Endothelial cell of umbilical vein (primary cell): ENCODE measurements at regions not wholly inside any gene's neighbourhood (a gene's known extent, or its start where the extent isn't known, plus 50 kb on each side); places are given as distances from the start of the nearest gene placed in this dataset.

Experiments used
- BruUV-seq: library from RNA; stranded (reverse); fragments of 400-500 nt; replicated peaks from 2 replicates; lab custom pipeline; 2021; lab: Mats Ljungman, UMichigan
- CTCF ChIA-PET: fragments of 300-600, 350-600 bp; sonication (Branson Sonifier 250); formaldehyde crosslinking; loops from one replicate; lab custom pipeline; 2021; ENCODE audit warnings: antibody characterized with exemption, inconsistent platforms; lab: Charles Lee
- POLR2A ChIA-PET: fragments of 300-600, 350-600 bp; sonication (Branson Sonifier 250); formaldehyde crosslinking; loops from one replicate; lab custom pipeline; 2021; ENCODE audit warnings: antibody characterized with exemption, inconsistent platforms; lab: Charles Lee
- DNase-seq: peaks from one replicate; pipeline ENCODE4 v3.0.0-alpha.2; 2011; ENCODE audit warnings: low read depth, low spot score
- FAIRE-seq: peaks from 2 replicates; lab custom pipeline; 2011; peaks lifted over from hg19 to GRCh38; lab: Jason Lieb, UNC
- H2AFZ ChIP-seq: 2 replicates; pipeline ENCODE4 v1.6.0; 2012; ENCODE audit warnings: low read depth, low read length, control low read depth, inconsistent platforms
- H3K27ac ChIP-seq: 2 replicates; pipeline ENCODE4 v1.5.1; 2011; ENCODE audit warnings: low read depth, mild to moderate bottlenecking, control low read depth, low read length, moderate library complexity; ENCODE audit not compliant: insufficient read depth
- H3K27me3 ChIP-seq, 2 experiments: 2 replicates each; pipeline versions ENCODE4 v1.6.0 to v1.6.1; 2011; ENCODE audit warnings: low read length in 2 of 2, mixed read lengths in 1 of 2; ENCODE audit not compliant: control insufficient read depth in 2 of 2, insufficient read depth in 2 of 2
- H3K36me3 ChIP-seq, 2 experiments: 2 replicates in 1 of 2; 3 replicates in 1 of 2; pipeline ENCODE4 v1.5.1; 2011; ENCODE audit warnings: low read length in 2 of 2, mild to moderate bottlenecking in 1 of 2, moderate library complexity in 1 of 2; ENCODE audit not compliant: control insufficient read depth in 2 of 2, insufficient read depth in 2 of 2; ENCODE audit errors: extremely low read depth in 1 of 2
- H3K4me1 ChIP-seq: 3 replicates; pipeline ENCODE4 v1.5.1; 2011; ENCODE audit warnings: mild to moderate bottlenecking, low read length; ENCODE audit not compliant: control insufficient read depth, insufficient read depth; ENCODE audit errors: extremely low read depth
- H3K4me2 ChIP-seq: 2 replicates; pipeline ENCODE4 v1.6.1; 2011; ENCODE audit warnings: low read length, control low read depth, mixed read lengths; ENCODE audit not compliant: insufficient read depth
- H3K4me3 ChIP-seq, 3 experiments: fragments of 200-600 bp in 1 of 3; sonication (generic), shearing (Covaris generic) in 1 of 3; replicated peaks in 1 of 3; 2 replicates each; pipeline ENCODE4 v1.5.1; 2011 to 2016; ENCODE audit warnings: control low read depth in 3 of 3, low read length in 3 of 3, mild to moderate bottlenecking in 2 of 3, inconsistent platforms in 1 of 3, low read depth in 1 of 3, moderate library complexity in 1 of 3; ENCODE audit not compliant: insufficient read depth in 1 of 3
- H3K79me2 ChIP-seq: 2 replicates; pipeline ENCODE4 v1.6.0; 2012; ENCODE audit warnings: low read length, inconsistent platforms; ENCODE audit not compliant: control insufficient read depth, insufficient read depth
- H3K9ac ChIP-seq: replicated peaks from 2 replicates; pipeline ENCODE3; 2011; ENCODE audit warnings: low read length, control low read depth; ENCODE audit not compliant: insufficient read depth; ENCODE audit errors: extremely low read depth
- H3K9me1 ChIP-seq: replicated peaks from 3 replicates; pipeline ENCODE4 v1.6.0; 2011; ENCODE audit warnings: mild to moderate bottlenecking, low read length; ENCODE audit not compliant: control insufficient read depth, insufficient read depth; ENCODE audit errors: extremely low read depth
- H3K9me3 ChIP-seq: replicated peaks from 2 replicates; pipeline ENCODE4 v1.5.1; 2012; ENCODE audit warnings: low read length, inconsistent platforms; ENCODE audit not compliant: control insufficient read depth, insufficient read depth
- H4K20me1 ChIP-seq: replicated peaks from 2 replicates; pipeline ENCODE3; 2011; ENCODE audit warnings: mild to moderate bottlenecking, low read length; ENCODE audit not compliant: control insufficient read depth, insufficient read depth; ENCODE audit errors: extremely low read depth
- CTCF ChIP-seq, 2 donors: IDR thresholded peaks; 1 replicate in 1 of 2; 2 replicates in 1 of 2; pipeline ENCODE4 v1.5.1; 2011; ENCODE audit warnings: low read length in 2 of 2, mild to moderate bottlenecking in 2 of 2, moderate library complexity in 2 of 2, control low read depth in 1 of 2, inconsistent platforms in 1 of 2, low read depth in 1 of 2; ENCODE audit not compliant: insufficient read depth in 1 of 2; ENCODE audit errors: extremely low read depth in 1 of 2
- FOS ChIP-seq: IDR thresholded peaks from 2 replicates; pipeline ENCODE4 v1.6.1; 2011; ENCODE audit warnings: mild to moderate bottlenecking, low read length, moderate library complexity, borderline replicate concordance; ENCODE audit not compliant: insufficient read depth
- GATA2 ChIP-seq: IDR thresholded peaks from 2 replicates; pipeline ENCODE4 v1.7.0; 2011; ENCODE audit warnings: low read depth, mild to moderate bottlenecking, moderate library complexity, mixed read lengths, low read length; ENCODE audit not compliant: insufficient read length, insufficient read depth
- MAX ChIP-seq: IDR thresholded peaks from 2 replicates; pipeline ENCODE4 v1.6.1; 2011; ENCODE audit not compliant: insufficient read depth, insufficient read length
- POLR2A ChIP-seq: IDR thresholded peaks from 2 replicates; pipeline ENCODE4 v1.6.1; 2012; ENCODE audit warnings: low read depth, mild to moderate bottlenecking, control low read depth, low read length
- POLR2AphosphoS5 ChIP-seq: IDR thresholded peaks from 2 replicates; pipeline ENCODE4 v1.6.1; 2012; ENCODE audit warnings: low read depth, mild to moderate bottlenecking, control low read depth, low read length, moderate library complexity; ENCODE audit not compliant: insufficient read depth
- dilution Hi-C: fragments of 300-500 bp; cut with MboI; formaldehyde crosslinking; loops from one replicate; pipeline ENCODE4 v1.15.0; 2019; ENCODE audit warnings: low sequenced_read_pairs; ENCODE audit not compliant: extremely low pct_ligation_motif_present
- intact Hi-C: fragments of 100-400 bp; cut with micrococcal nuclease; formaldehyde crosslinking; loops from one replicate; pipeline ENCODE4 v1.10.0; 2022

- H3K36me3 ChIP-seq = no peaks in the 10 kb centered on the region
- dilution Hi-C loops = no loop called here
- H3K9me1 ChIP-seq = no peaks in the 10 kb centered on the region
- H3K27ac ChIP-seq = no peak overlapping the region
- no peak overlapping the region for H3K4me2 ChIP-seq
- no peak overlapping the region for H2AFZ ChIP-seq
- POLR2A ChIA-PET = no interaction called here
- no peaks in the 10 kb centered on the region for H3K4me1 ChIP-seq
- no peaks in the 10 kb centered on the region for H3K27me3 ChIP-seq
- FAIRE-seq = no peak
- H3K4me3 ChIP-seq = no peak overlapping the region
- H3K79me2 ChIP-seq = no peaks in the 10 kb centered on the region
- TF ChIP-seq POLR2AphosphoS5 (no peak), FOS (no peak), POLR2A (no peak), CTCF (IDR thresholded peaks at IDR 0.05; ENCODE audit: extremely low read depth in 1 of 2, insufficient read depth in 1 of 2, low read depth in 1 of 2, low read length in 2 of 2) (no peak), GATA2 (no peak)
- DNase-seq = no peak
- H4K20me1 ChIP-seq = no peaks in the 10 kb centered on the region
- no peaks in the 10 kb centered on the region for H3K9me3 ChIP-seq
- H3K9ac ChIP-seq = no peak overlapping the region
- intact Hi-C loops = no loop called here
- CTCF ChIA-PET = no interaction called here
- BruUV-seq = no TSS peak
These were observed 929.9 kb upstream of the MBL2 start for GRCh38 chr10:53702489-53702888.

- Histone ChIP-seq H3K9me3 (no peaks in the 10 kb centered on the region), H3K4me2 (no peak overlapping the region), H3K27ac (no peak overlapping the region), H3K36me3 (no peaks in the 10 kb centered on the region), H3K79me2 (no peaks in the 10 kb centered on the region), H3K4me1 (no peaks in the 10 kb centered on the region), H2AFZ (no peak overlapping the region), H3K4me3 (no peak overlapping the region), H4K20me1 (no peaks in the 10 kb centered on the region), H3K27me3 (no peaks in the 10 kb centered on the region), H3K9me1 (no peaks in the 10 kb centered on the region), H3K9ac (no peak overlapping the region)
- intact Hi-C loops (no loop called here), dilution Hi-C loops (no loop called here)
- ChIA-PET CTCF (no interaction called here), POLR2A (no interaction called here)
- DNase-seq = no peak
- TF ChIP-seq MAX (no peak), POLR2AphosphoS5 (no peak), POLR2A (no peak)
- FAIRE-seq = no peak
- no TSS peak for BruUV-seq
These were observed 928.6 kb upstream of the MBL2 start for GRCh38 chr10:53701213-53701612.
